DOHH2 (cell line): ENCODE measurements at regions not wholly inside any gene's neighbourhood (a gene's known extent, or its start where the extent isn't known, plus 50 kb on each side); places are given as distances from the start of the nearest gene placed in this dataset.

Experiments used
- CTCF ChIP-seq: fragments of 200-600 bp; sonication (generic); IDR thresholded peaks from one replicate; pipeline ENCODE4 v1.5.1; 2014; ENCODE audit warnings: antibody characterized with exemption, mild to moderate bottlenecking, low read depth, low read length; ENCODE audit not compliant: poor library complexity, severe bottlenecking
- EZH2phosphoT487 ChIP-seq: fragments of 200-600 bp; sonication (generic); IDR thresholded peaks from 2 replicates; pipeline ENCODE4 v1.6.1; 2017; ENCODE audit warnings: borderline replicate concordance, mild to moderate bottlenecking, antibody characterized with exemption, low read length, moderate library complexity, mixed read lengths

- TF ChIP-seq CTCF (no peak), EZH2phosphoT487 (no peak)
These were observed 326.4 kb downstream of the DYSF start for GRCh38 chr2:71779774-71780105.
